ENCODE measurements at regions not wholly inside any gene's neighbourhood (a gene's known extent, or its start where the extent isn't known, plus 50 kb on each side); places are given as distances from the start of the nearest gene placed in this dataset.

- TF ChIP-seq CREB1 (IDR thresholded peaks at IDR 0.05) (no peak), CTCF (IDR thresholded peaks at IDR 0.05; ENCODE audit: control extremely low read depth in 1 of 3, insufficient read depth in 1 of 3, low read depth in 1 of 3, low read length in 3 of 3) (no peak), RAD21 (IDR thresholded peaks at IDR 0.05 in 1 of 2, conservative IDR thresholded peaks at IDR 0.05 in 1 of 2; ENCODE audit: low read depth in 2 of 2, low read length in 2 of 2) (no peak), POLR2A (IDR thresholded peaks at IDR 0.05; ENCODE audit: control extremely low read depth in 1 of 2, low read depth in 2 of 2, low read length in 2 of 2) (no peak), POLR2AphosphoS5 (IDR thresholded peaks at IDR 0.05; ENCODE audit: low read depth, low read length) (no peak), TAF1 (IDR thresholded peaks at IDR 0.05; ENCODE audit: low read depth, low read length) (no peak), MAX (IDR thresholded peaks at IDR 0.05) (no peak), SIN3A (conservative IDR thresholded peaks at IDR 0.05 in 1 of 2, IDR thresholded peaks at IDR 0.05 in 1 of 2; ENCODE audit: low read depth in 1 of 2, low read length in 2 of 2) (no peak), ZNF274 (IDR thresholded peaks at IDR 0.05; ENCODE audit: borderline replicate concordance, extremely low read depth, low read length) (no peak), EZH2 (IDR thresholded peaks at IDR 0.05; ENCODE audit: low read depth, low read length, severe bottlenecking) (no peak), GTF2F1 (IDR thresholded peaks at IDR 0.05; ENCODE audit: borderline replicate concordance, low read depth, low read length) (no peak), KDM5A (IDR thresholded peaks at IDR 0.05; ENCODE audit: low read length) (no peak)
These were observed 458.3 kb downstream of the MRPL39 start for GRCh38 chr21:25149022-25149421.
